Activated CD4-positive, alpha-beta memory T cell treated with anti-CD3 and anti-CD28 coated beads, Interleukin-2, amount 10 ng/mL, durations not matched to agents 7 days and 5 days (primary cell): ENCODE measurements at regions not wholly inside any gene's neighbourhood (a gene's known extent, or its start where the extent isn't known, plus 50 kb on each side); places are given as distances from the start of the nearest gene placed in this dataset.
"Not testable (repeated sequence)": the region's sequence is repeated elsewhere in the genome, so short reads cannot be mapped to it uniquely, and the experiment has no call there.

Experiments used
- CTCF ChIA-PET: fragments of 350-600 bp; sonication (Branson Sonifier 250); formaldehyde crosslinking; loops from one replicate; lab custom pipeline; 2021; ENCODE audit warnings: antibody characterized with exemption, inconsistent platforms; lab: Charles Lee
- POLR2A ChIA-PET: fragments of 350-600 bp; sonication (Branson Sonifier 250); formaldehyde crosslinking; loops from one replicate; lab custom pipeline; 2021; ENCODE audit warnings: antibody characterized with exemption; lab: Charles Lee
- DNase-seq: peaks from one replicate; pipeline ENCODE4 v3.0.0-alpha.2; 2020
- H3K27ac Mint-ChIP-seq: one replicate; pipeline ENCODE4 v1.8.0; 2021; ENCODE audit warnings: mild to moderate bottlenecking, mixed read lengths
- H3K27me3 Mint-ChIP-seq: one replicate; pipeline ENCODE4 v1.8.0; 2021; ENCODE audit warnings: mixed read lengths
- H3K36me3 Mint-ChIP-seq: one replicate; pipeline ENCODE4 v1.8.0; 2021; ENCODE audit warnings: low read depth, mixed read lengths
- H3K4me1 Mint-ChIP-seq: one replicate; pipeline ENCODE4 v1.8.0; 2021; ENCODE audit warnings: mixed read lengths
- H3K4me3 Mint-ChIP-seq: one replicate; pipeline ENCODE4 v1.8.0; 2021; ENCODE audit warnings: mild to moderate bottlenecking, mixed read lengths
- H3K9me3 Mint-ChIP-seq: one replicate; pipeline ENCODE4 v1.8.0; 2021; ENCODE audit warnings: mixed read lengths

DNA sequence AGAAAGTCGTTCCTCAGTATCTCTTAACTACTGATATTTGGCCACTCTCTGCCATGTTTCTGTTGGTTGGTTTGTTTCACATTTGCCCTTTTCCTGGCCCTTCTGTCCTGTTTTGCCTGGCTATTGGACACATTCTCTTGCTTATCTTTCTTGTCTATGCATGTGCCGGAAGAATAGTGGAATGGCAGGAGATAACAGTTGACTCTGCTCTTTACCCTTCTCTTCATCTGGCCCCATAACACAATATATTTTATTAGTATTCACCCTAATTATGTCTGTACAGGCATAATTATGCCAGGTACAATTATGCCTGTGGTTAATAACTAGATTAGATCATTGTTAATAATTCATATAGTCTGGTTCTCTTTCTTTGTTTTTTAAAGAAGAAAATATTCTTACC lies 243.5 kb upstream of the LMO3 start:
- no peak for DNase-seq
- Mint-ChIP-seq H3K36me3 (no peaks in the 10 kb centered on the region), H3K27ac (no peak overlapping the region), H3K9me3 (peaks cover 2% of the 10 kb centered on the region), H3K27me3 (no peaks in the 10 kb centered on the region), H3K4me3 (no peak overlapping the region), H3K4me1 (no peaks in the 10 kb centered on the region)
- CTCF ChIA-PET: no interaction called here
- POLR2A ChIA-PET: no interaction called here

DNA sequence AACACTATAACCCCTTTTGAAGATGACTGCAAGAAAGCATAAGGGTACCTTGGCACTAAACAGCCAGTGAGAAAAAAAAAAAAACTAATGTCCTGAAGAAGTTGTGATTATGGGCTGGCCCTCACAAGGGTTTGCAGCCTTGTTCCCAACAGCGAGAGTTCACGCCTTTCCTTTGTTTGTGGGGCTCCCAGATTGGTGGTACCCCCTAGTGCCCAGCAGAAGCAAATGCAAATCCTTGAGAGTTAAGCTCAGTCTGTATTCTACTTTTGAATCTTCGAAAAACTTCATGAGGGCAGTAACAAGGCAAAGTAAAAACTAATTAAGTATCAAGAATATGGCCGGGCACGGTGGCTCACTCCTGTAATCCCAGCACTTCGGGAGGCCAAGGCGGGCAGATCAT lies 238.9 kb upstream of the LMO3 start:
- H3K27me3 Mint-ChIP-seq: no peaks in the 10 kb centered on the region
- no peaks in the 10 kb centered on the region for H3K36me3 Mint-ChIP-seq
- no peak overlapping the region for H3K27ac Mint-ChIP-seq
- H3K4me3 Mint-ChIP-seq: no peak overlapping the region
- POLR2A ChIA-PET: interaction anchor here (0.6 kb wide), 1 partner anchor 122 kb away, joined by 3 read pairs; no protein-coding TSS in a partner anchor
- no peaks in the 10 kb centered on the region for H3K4me1 Mint-ChIP-seq
- H3K9me3 Mint-ChIP-seq: peaks cover 6% of the 10 kb centered on the region
- DNase-seq: no peak
- CTCF ChIA-PET: no interaction called here

- Mint-ChIP-seq H3K4me3 (no peak overlapping the region), H3K27ac (no peak overlapping the region), H3K36me3 (no peaks in the 10 kb centered on the region), H3K9me3 (peaks cover 9% of the 10 kb centered on the region), H3K27me3 (no peaks in the 10 kb centered on the region), H3K4me1 (no peaks in the 10 kb centered on the region)
- ChIA-PET CTCF (no interaction called here), POLR2A (no interaction called here)
- DNase-seq: no peak
Observed at GRCh38 chr12:16833376-16834015, 227.5 kb upstream of the LMO3 start.

GRCh38 chr12:16828891-16829290 lies 222.9 kb upstream of the LMO3 start:
- H3K4me1 Mint-ChIP-seq: no peaks in the 10 kb centered on the region
- no peak overlapping the region for H3K4me3 Mint-ChIP-seq
- ChIA-PET CTCF (no interaction called here), POLR2A (no interaction called here)
- no peaks in the 10 kb centered on the region for H3K36me3 Mint-ChIP-seq
- H3K27ac Mint-ChIP-seq: no peak overlapping the region
- no peaks in the 10 kb centered on the region for H3K27me3 Mint-ChIP-seq
- no peak for DNase-seq
- H3K9me3 Mint-ChIP-seq: peaks cover 10% of the 10 kb centered on the region

DNA sequence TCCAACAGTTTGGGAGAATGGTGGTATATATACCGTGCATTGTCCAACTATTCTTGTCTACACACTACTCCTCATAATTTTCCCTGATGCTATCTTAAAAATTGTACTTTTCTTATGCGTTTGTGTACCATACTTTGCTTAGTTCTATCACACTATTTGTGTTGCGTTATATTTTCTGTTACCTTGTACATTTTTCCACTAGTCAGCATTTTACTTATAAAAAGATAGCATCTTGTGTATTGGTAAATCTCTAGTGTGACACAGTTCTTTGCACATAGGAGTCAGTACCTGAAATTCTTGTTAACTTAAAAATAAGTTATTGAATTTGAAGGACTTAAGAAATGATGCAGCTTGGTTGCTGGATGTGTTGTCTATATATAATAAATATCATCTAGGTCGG lies 201.8 kb upstream of the LMO3 start:
- H3K27me3 Mint-ChIP-seq: no peaks in the 10 kb centered on the region
- H3K4me3 Mint-ChIP-seq: no peak overlapping the region
- ChIA-PET POLR2A (no interaction called here), CTCF (no interaction called here)
- H3K27ac Mint-ChIP-seq: no peak overlapping the region
- peaks cover 19% of the 10 kb centered on the region for H3K9me3 Mint-ChIP-seq
- DNase-seq: no peak
- H3K36me3 Mint-ChIP-seq: no peaks in the 10 kb centered on the region
- no peaks in the 10 kb centered on the region for H3K4me1 Mint-ChIP-seq

- H3K36me3 Mint-ChIP-seq: no peaks in the 10 kb centered on the region
- no peak overlapping the region for H3K4me3 Mint-ChIP-seq
- POLR2A ChIA-PET: no interaction called here
- CTCF ChIA-PET: no interaction called here
- no peak overlapping the region for H3K27ac Mint-ChIP-seq
- H3K27me3 Mint-ChIP-seq: no peaks in the 10 kb centered on the region
- no peaks in the 10 kb centered on the region for H3K4me1 Mint-ChIP-seq
- no peak for DNase-seq
- H3K9me3 Mint-ChIP-seq: peaks cover 6% of the 10 kb centered on the region
Observed at GRCh38 chr12:16796168-16796567, 190.2 kb upstream of the LMO3 start.

DNA sequence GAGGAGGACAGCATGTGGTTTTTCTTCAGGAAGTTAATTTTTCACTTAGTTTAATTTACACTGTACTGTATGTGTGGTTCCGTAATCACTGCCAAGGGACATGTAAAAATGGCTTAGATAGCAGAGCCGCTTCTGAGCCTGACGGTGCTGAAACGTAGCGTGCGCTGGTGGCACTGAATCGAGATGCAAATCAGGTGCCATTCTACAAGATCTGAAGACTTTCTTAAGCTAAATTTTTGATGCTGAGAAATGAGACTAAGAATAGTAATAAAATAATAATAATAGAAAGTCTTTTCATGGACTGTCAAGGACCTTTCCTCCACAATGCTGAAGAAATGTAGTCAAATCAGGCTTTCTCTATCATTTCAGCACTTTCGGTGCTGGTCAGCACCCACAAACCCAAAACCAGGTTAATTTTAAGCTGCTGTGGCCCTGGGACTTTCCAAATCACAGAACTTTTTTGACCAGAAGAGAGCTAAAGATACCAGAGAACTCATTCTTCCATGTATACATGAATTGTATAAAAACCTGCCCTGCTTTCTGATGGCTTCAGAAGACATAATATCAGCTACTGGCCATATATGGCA lies 183.3 kb upstream of the LMO3 start:
- Mint-ChIP-seq H3K9me3 (peaks cover 5% of the 10 kb centered on the region), H3K4me1 (no peaks in the 10 kb centered on the region), H3K4me3 (no peak overlapping the region), H3K27ac (no peak overlapping the region), H3K27me3 (no peaks in the 10 kb centered on the region), H3K36me3 (no peaks in the 10 kb centered on the region)
- ChIA-PET POLR2A (no interaction called here), CTCF (no interaction called here)
- DNase-seq: no peak

DNA sequence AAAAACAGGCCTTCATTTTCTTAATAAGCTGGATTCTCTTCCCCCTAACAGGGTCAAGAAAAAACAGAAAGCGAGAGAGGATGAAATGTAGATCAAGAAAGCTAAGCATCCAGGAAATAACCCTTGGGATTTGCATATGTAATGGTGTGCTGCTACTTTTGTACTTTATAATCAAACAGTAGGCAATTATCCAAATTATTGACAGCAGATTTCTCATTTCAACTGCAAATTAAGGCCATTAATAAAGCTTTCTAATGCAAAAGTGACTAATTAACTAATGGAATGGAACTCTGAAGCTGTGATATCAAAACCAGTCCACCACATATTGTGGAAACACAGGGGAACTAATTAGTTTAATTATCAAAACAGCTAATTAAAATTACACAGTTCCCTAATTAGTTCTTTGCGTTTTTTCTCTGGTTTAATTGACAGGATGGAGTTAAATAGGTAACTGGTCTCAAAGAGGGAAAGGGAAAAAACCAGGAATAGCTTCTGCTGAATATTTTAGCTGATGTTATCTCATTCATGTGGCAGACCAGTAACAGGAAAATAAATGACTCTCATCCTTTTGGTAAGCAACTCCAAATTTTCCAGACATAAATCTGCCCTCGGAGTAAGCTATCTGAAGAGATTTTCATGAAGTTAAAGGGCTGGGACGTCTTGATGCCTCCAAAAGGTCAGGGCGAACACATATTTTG lies 182.7 kb upstream of the LMO3 start:
- Mint-ChIP-seq H3K36me3 (no peaks in the 10 kb centered on the region), H3K27ac (no peak overlapping the region), H3K4me3 (no peak overlapping the region), H3K9me3 (peaks cover 8% of the 10 kb centered on the region), H3K4me1 (no peaks in the 10 kb centered on the region), H3K27me3 (no peaks in the 10 kb centered on the region)
- POLR2A ChIA-PET: no interaction called here
- CTCF ChIA-PET: no interaction called here
- no peak for DNase-seq

DNA sequence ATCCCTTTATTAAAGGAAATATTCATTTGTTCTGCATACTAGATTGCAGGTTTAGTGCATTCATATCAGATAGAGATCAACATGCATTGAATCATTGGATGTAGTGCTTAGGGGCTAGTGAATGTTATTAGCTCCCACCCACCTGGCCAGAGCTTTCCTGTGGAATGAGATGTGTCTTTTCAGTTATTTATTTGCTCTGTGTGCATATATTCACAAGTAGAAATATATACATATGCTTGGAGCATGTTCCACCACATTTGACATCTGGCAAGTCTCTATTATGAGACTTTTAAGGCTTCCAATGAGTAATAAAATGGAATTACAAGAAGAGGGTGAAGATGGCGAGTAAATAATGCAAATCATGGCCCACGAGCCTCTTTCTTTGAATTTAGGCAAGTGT lies 180.0 kb upstream of the LMO3 start:
- peaks cover 6% of the 10 kb centered on the region for H3K9me3 Mint-ChIP-seq
- DNase-seq: no peak
- H3K4me3 Mint-ChIP-seq: no peak overlapping the region
- no peaks in the 10 kb centered on the region for H3K27me3 Mint-ChIP-seq
- no peaks in the 10 kb centered on the region for H3K4me1 Mint-ChIP-seq
- H3K27ac Mint-ChIP-seq: no peak overlapping the region
- POLR2A ChIA-PET: no interaction called here
- CTCF ChIA-PET: no interaction called here
- no peaks in the 10 kb centered on the region for H3K36me3 Mint-ChIP-seq

GRCh38 chr12:16785524-16785923 lies 179.6 kb upstream of the LMO3 start:
- ChIA-PET CTCF (no interaction called here), POLR2A (no interaction called here)
- no peak overlapping the region for H3K4me3 Mint-ChIP-seq
- no peak for DNase-seq
- H3K36me3 Mint-ChIP-seq: no peaks in the 10 kb centered on the region
- no peak overlapping the region for H3K27ac Mint-ChIP-seq
- no peaks in the 10 kb centered on the region for H3K4me1 Mint-ChIP-seq
- H3K27me3 Mint-ChIP-seq: no peaks in the 10 kb centered on the region
- H3K9me3 Mint-ChIP-seq: peaks cover 7% of the 10 kb centered on the region

- H3K27me3 Mint-ChIP-seq, H3K36me3 Mint-ChIP-seq: not testable (repeated sequence)
Observed at GRCh38 chr12:16769129-16769528, 163.2 kb upstream of the LMO3 start.

GRCh38 chr12:16766736-16767135 lies 160.8 kb upstream of the LMO3 start:
- no peak overlapping the region for H3K4me3 Mint-ChIP-seq
- peaks cover 23% of the 10 kb centered on the region for H3K9me3 Mint-ChIP-seq
- no peaks in the 10 kb centered on the region for H3K27me3 Mint-ChIP-seq
- ChIA-PET POLR2A (no interaction called here), CTCF (no interaction called here)
- H3K36me3 Mint-ChIP-seq: no peaks in the 10 kb centered on the region
- no peaks in the 10 kb centered on the region for H3K4me1 Mint-ChIP-seq
- H3K27ac Mint-ChIP-seq: no peak overlapping the region
- no peak for DNase-seq

More at GRCh38 chr12:16769129-16769528, 163.2 kb upstream of the LMO3 start:
- H3K4me1 Mint-ChIP-seq, DNase-seq, H3K4me3 Mint-ChIP-seq, H3K27ac Mint-ChIP-seq, POLR2A ChIA-PET, CTCF ChIA-PET: not testable (repeated sequence)
- peaks cover 23% of the 10 kb centered on the region for H3K9me3 Mint-ChIP-seq

GRCh38 chr12:16763901-16764300 lies 157.9 kb upstream of the LMO3 start:
- POLR2A ChIA-PET: no interaction called here

More at GRCh38 chr12:16763901-16764300, 157.9 kb upstream of the LMO3 start:
- CTCF ChIA-PET: no interaction called here
- Mint-ChIP-seq H3K36me3 (no peaks in the 10 kb centered on the region), H3K4me1 (no peaks in the 10 kb centered on the region), H3K9me3 (peaks cover 5% of the 10 kb centered on the region), H3K4me3 (no peak overlapping the region), H3K27me3 (no peaks in the 10 kb centered on the region), H3K27ac (no peak overlapping the region)
- DNase-seq: no peak
